Superior temporal gyrus (tissue), 1 donor: ENCODE measurements at regions not wholly inside any gene's neighbourhood (a gene's known extent, or its start where the extent isn't known, plus 50 kb on each side); places are given as distances from the start of the nearest gene placed in this dataset.
"Not testable (repeated sequence)": the region's sequence is repeated elsewhere in the genome, so short reads cannot be mapped to it uniquely, and the experiment has no call there.

Experiments
- DNase-seq: peaks from one replicate; pipeline ENCODE4 v3.0.0-alpha.2; 2016; ENCODE audit errors: extremely low spot score

GRCh38 chr13:18835754-18836153 is 345.9 kb downstream of the TUBA3C start:
- DNase-seq, result not testable (repeated sequence)

- DNase-seq, result not testable (repeated sequence)
Measured at GRCh38 chr13:18824678-18825077, 356.9 kb downstream of the TUBA3C start.

GRCh38 chr13:18822655-18823639 is 358.7 kb downstream of the TUBA3C start:
- not testable (repeated sequence) for DNase-seq

- DNase-seq, result not testable (repeated sequence)
Measured at GRCh38 chr13:18773988-18774387, 407.6 kb downstream of the TUBA3C start.

GRCh38 chr13:18741696-18742095 is 439.9 kb downstream of the TUBA3C start:
- not testable (repeated sequence) for DNase-seq

GRCh38 chr13:18739310-18739709 is 442.3 kb downstream of the TUBA3C start:
- DNase-seq, result no peak

GRCh38 chr13:18738086-18738485 is 443.5 kb downstream of the TUBA3C start:
- DNase-seq, result not testable (repeated sequence)

- DNase-seq, result not testable (repeated sequence)
Measured at GRCh38 chr13:18727138-18727537, 454.5 kb downstream of the TUBA3C start.

- DNase-seq, result not testable (repeated sequence)
Measured at GRCh38 chr13:18726524-18726923, 455.1 kb downstream of the TUBA3C start.

- DNase-seq, result not testable (repeated sequence)
Measured at GRCh38 chr13:18725242-18725822, 456.3 kb downstream of the TUBA3C start.

GRCh38 chr13:18714889-18715288 is 466.7 kb downstream of the TUBA3C start:
- no peak for DNase-seq

- not testable (repeated sequence) for DNase-seq
Measured at GRCh38 chr13:18710673-18711072, 471.0 kb downstream of the TUBA3C start.

- not testable (repeated sequence) for DNase-seq
Measured at GRCh38 chr13:18706538-18706937, 475.1 kb downstream of the TUBA3C start.

- DNase-seq, result not testable (repeated sequence)
Measured at GRCh38 chr13:18702464-18703247, 479.0 kb downstream of the TUBA3C start.

GRCh38 chr13:18698332-18698731 is 483.3 kb downstream of the TUBA3C start:
- DNase-seq, result not testable (repeated sequence)

- DNase-seq, result not testable (repeated sequence)
Measured at GRCh38 chr13:18697851-18698250, 483.8 kb downstream of the TUBA3C start.

- DNase-seq, result not testable (repeated sequence)
Measured at GRCh38 chr13:18697221-18697620, 484.4 kb downstream of the TUBA3C start.

- not testable (repeated sequence) for DNase-seq
Measured at GRCh38 chr13:18677403-18677802, 504.2 kb downstream of the TUBA3C start.

- not testable (repeated sequence) for DNase-seq
Measured at GRCh38 chr13:18675268-18675667, 506.4 kb downstream of the TUBA3C start.

- DNase-seq, result not testable (repeated sequence)
Measured at GRCh38 chr13:18673794-18674193, 507.8 kb downstream of the TUBA3C start.

- DNase-seq, result not testable (repeated sequence)
Measured at GRCh38 chr13:18666585-18666984, 515.0 kb downstream of the TUBA3C start.

GRCh38 chr13:18665716-18666115 is 515.9 kb downstream of the TUBA3C start:
- not testable (repeated sequence) for DNase-seq
